CD4-positive, alpha-beta T cell (primary cell): ENCODE measurements at regions not wholly inside any gene's neighbourhood (a gene's known extent, or its start where the extent isn't known, plus 50 kb on each side); places are given as distances from the start of the nearest gene placed in this dataset.

ENCODE experiments used
- ATAC-seq: fragments of 200-7000 bp; cut with Tn5 transposase; one replicate; pipeline ENCODE4 v1.10.0; 2022; ENCODE audit warnings: mild to moderate bottlenecking; ENCODE audit not compliant: poor library complexity
- CTCF ChIA-PET: fragments of 350-600 bp; sonication (Branson Sonifier 250); formaldehyde crosslinking; loops from one replicate; lab custom pipeline; 2021; ENCODE audit warnings: antibody characterized with exemption, inconsistent platforms; lab: Charles Lee
- POLR2A ChIA-PET: fragments of 350-600 bp; sonication (Branson Sonifier 250); formaldehyde crosslinking; loops from one replicate; lab custom pipeline; 2021; ENCODE audit warnings: antibody characterized with exemption, inconsistent platforms; lab: Charles Lee
- DNase-seq, 14 experiments: peaks; one replicate each; pipeline ENCODE4 v3.0.0-alpha.2; 2013 to 2020; ENCODE audit warnings: mixed read lengths in 2 of 14
- H3K27ac ChIP-seq, 2 donors: one replicate each; pipeline versions ENCODE4 v1.5.1 to v1.7.0; 2013; ENCODE audit warnings: low read length in 2 of 2, low read depth in 1 of 2, mild to moderate bottlenecking in 1 of 2
- H3K27me3 ChIP-seq, 2 experiments: 1 replicate in 1 of 2; 2 replicates in 1 of 2; pipeline versions ENCODE4 v1.6.1 to v1.7.0; 2013; ENCODE audit warnings: low read length in 2 of 2, control low read depth in 1 of 2, mild to moderate bottlenecking in 1 of 2, moderate library complexity in 1 of 2; ENCODE audit not compliant: insufficient read depth in 2 of 2, control insufficient read depth in 1 of 2
- H3K36me3 ChIP-seq: one replicate; pipeline ENCODE4 v1.6.1; 2013; ENCODE audit warnings: low read length, control low read depth; ENCODE audit not compliant: insufficient read depth
- H3K4me1 ChIP-seq: one replicate; pipeline ENCODE4 v1.6.1; 2013; ENCODE audit warnings: low read length, control low read depth; ENCODE audit not compliant: insufficient read depth
- H3K4me3 ChIP-seq: one replicate; pipeline ENCODE4 v1.5.1; 2013; ENCODE audit warnings: mild to moderate bottlenecking, low read length, moderate library complexity
- H3K9me3 ChIP-seq, 2 experiments: 1 replicate in 1 of 2; 2 replicates in 1 of 2; pipeline versions ENCODE4 v1.6.1 to v1.7.0; 2013; ENCODE audit warnings: low read length in 2 of 2, mild to moderate bottlenecking in 2 of 2, control low read depth in 1 of 2, moderate library complexity in 1 of 2; ENCODE audit not compliant: control insufficient read depth in 1 of 2, insufficient read depth in 1 of 2
- H3K27ac Mint-ChIP-seq: one replicate; pipeline ENCODE4 v1.8.0; 2020; ENCODE audit warnings: mixed read lengths
- H3K27me3 Mint-ChIP-seq: one replicate; pipeline ENCODE4 v1.8.0; 2021; ENCODE audit warnings: mixed read lengths
- H3K36me3 Mint-ChIP-seq: one replicate; pipeline ENCODE4 v1.8.0; 2021; ENCODE audit warnings: low read depth, mixed read lengths
- H3K4me1 Mint-ChIP-seq: one replicate; pipeline ENCODE4 v1.8.0; 2021; ENCODE audit warnings: low read depth, mixed read lengths
- H3K4me3 Mint-ChIP-seq: one replicate; pipeline ENCODE4 v1.8.0; 2020; ENCODE audit warnings: mild to moderate bottlenecking, mixed read lengths
- H3K9me3 Mint-ChIP-seq: one replicate; pipeline ENCODE4 v1.8.0; 2020; ENCODE audit warnings: mixed read lengths
- intact Hi-C, 2 experiments: fragments of 100-400 bp; cut with DNase I in 1 of 2; cut with micrococcal nuclease in 1 of 2; formaldehyde crosslinking; loops; one replicate each; pipeline versions ENCODE4 v1.15.1 to v1.9.0; 2023 to 2025; cut with DNase I, micrococcal nuclease
- TF ChIP-seq, protein P1 (sequence below): fragments of 200-600 bp; IDR thresholded peaks from one replicate; pipeline ENCODE4 v1.8.0; 2022; ENCODE audit warnings: antibody characterized with exemption, mild to moderate bottlenecking

GRCh38 chr9:115207003-115207836, 89.3 kb upstream of the TNC start:
- Histone ChIP-seq H3K9me3 (no peaks in the 10 kb centered on the region), H3K4me3 (no peak overlapping the region), H3K36me3 (no peaks in the 10 kb centered on the region), H3K27me3 (peaks cover 14 to 16% of the 10 kb centered on the region in 2 experiments), H3K27ac (no peak overlapping the region), H3K4me1 (no peaks in the 10 kb centered on the region)
- ATAC-seq: no peak
- Mint-ChIP-seq H3K4me1 (no peaks in the 10 kb centered on the region), H3K9me3 (no peaks in the 10 kb centered on the region), H3K27ac (no peak overlapping the region), H3K27me3 (peaks cover 43% of the 10 kb centered on the region), H3K36me3 (no peaks in the 10 kb centered on the region), H3K4me3 (no peak overlapping the region)
- CTCF ChIA-PET: no interaction called here
- intact Hi-C loops: no loop called here
- TF ChIP-seq, protein P1, sequence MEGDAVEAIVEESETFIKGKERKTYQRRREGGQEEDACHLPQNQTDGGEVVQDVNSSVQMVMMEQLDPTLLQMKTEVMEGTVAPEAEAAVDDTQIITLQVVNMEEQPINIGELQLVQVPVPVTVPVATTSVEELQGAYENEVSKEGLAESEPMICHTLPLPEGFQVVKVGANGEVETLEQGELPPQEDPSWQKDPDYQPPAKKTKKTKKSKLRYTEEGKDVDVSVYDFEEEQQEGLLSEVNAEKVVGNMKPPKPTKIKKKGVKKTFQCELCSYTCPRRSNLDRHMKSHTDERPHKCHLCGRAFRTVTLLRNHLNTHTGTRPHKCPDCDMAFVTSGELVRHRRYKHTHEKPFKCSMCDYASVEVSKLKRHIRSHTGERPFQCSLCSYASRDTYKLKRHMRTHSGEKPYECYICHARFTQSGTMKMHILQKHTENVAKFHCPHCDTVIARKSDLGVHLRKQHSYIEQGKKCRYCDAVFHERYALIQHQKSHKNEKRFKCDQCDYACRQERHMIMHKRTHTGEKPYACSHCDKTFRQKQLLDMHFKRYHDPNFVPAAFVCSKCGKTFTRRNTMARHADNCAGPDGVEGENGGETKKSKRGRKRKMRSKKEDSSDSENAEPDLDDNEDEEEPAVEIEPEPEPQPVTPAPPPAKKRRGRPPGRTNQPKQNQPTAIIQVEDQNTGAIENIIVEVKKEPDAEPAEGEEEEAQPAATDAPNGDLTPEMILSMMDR: no peak
- DNase-seq: no peak
- POLR2A ChIA-PET: no interaction called here

- DNase-seq: no peak
- Mint-ChIP-seq H3K4me1 (no peaks in the 10 kb centered on the region), H3K4me3 (no peak overlapping the region), H3K36me3 (no peaks in the 10 kb centered on the region), H3K27me3 (peaks cover 46% of the 10 kb centered on the region), H3K9me3 (no peaks in the 10 kb centered on the region), H3K27ac (no peak overlapping the region)
- H3K36me3 ChIP-seq: no peaks in the 10 kb centered on the region
- ChIA-PET POLR2A (no interaction called here), CTCF (no interaction called here)
- H3K27ac ChIP-seq: no peak overlapping the region
- ATAC-seq: no peak
- H3K4me3 ChIP-seq: no peak overlapping the region
- TF ChIP-seq, protein P1: no peak
- no peaks in the 10 kb centered on the region for H3K4me1 ChIP-seq
- H3K9me3 ChIP-seq: no peaks in the 10 kb centered on the region
- intact Hi-C loops: no loop called here
- H3K27me3 ChIP-seq: peaks cover 9 to 16% of the 10 kb centered on the region in 2 experiments
Observed at GRCh38 chr9:115208501-115208900, 90.5 kb upstream of the TNC start.

GRCh38 chr9:115209601-115210306, 91.8 kb upstream of the TNC start:
- Histone ChIP-seq H3K4me3 (no peak overlapping the region), H3K36me3 (no peaks in the 10 kb centered on the region), H3K9me3 (no peaks in the 10 kb centered on the region), H3K27ac (no peak overlapping the region), H3K4me1 (no peaks in the 10 kb centered on the region), H3K27me3 (peaks cover 12 to 16% of the 10 kb centered on the region in 2 experiments)
- DNase-seq: no peak
- TF ChIP-seq, protein P1: no peak
- ATAC-seq: no peak
- Mint-ChIP-seq H3K9me3 (no peaks in the 10 kb centered on the region), H3K4me1 (no peaks in the 10 kb centered on the region), H3K27ac (no peak overlapping the region), H3K36me3 (no peaks in the 10 kb centered on the region), H3K4me3 (no peak overlapping the region), H3K27me3 (peaks cover 50% of the 10 kb centered on the region)
- intact Hi-C loops: no loop called here
- POLR2A ChIA-PET: no interaction called here
- CTCF ChIA-PET: interaction anchor here (1.4 kb wide), 1 partner anchor 9 kb away, joined by 3 read pairs; no protein-coding TSS in a partner anchor
